Right hindlimb (tissue), 1 donor: ENCODE measurements at regions not wholly inside any gene's neighbourhood (a gene's known extent, or its start where the extent isn't known, plus 50 kb on each side); places are given as distances from the start of the nearest gene placed in this dataset.
A peak's percentile ranks its signal among the peaks of the same experiment; 100 is the strongest.
"Not testable (repeated sequence)": the region's sequence is repeated elsewhere in the genome, so short reads cannot be mapped to it uniquely, and the experiment has no call there.

Experiments used
- DNase-seq: peaks from one replicate; pipeline ENCODE4 v3.0.0-alpha.2; 2018

- no peak for DNase-seq
Measured at GRCh38 chr12:131610891-131611290, 100.0 kb upstream of the SFSWAP start.

- no peak for DNase-seq
Measured at GRCh38 chr12:131611416-131612091, 99.3 kb upstream of the SFSWAP start.

DNA sequence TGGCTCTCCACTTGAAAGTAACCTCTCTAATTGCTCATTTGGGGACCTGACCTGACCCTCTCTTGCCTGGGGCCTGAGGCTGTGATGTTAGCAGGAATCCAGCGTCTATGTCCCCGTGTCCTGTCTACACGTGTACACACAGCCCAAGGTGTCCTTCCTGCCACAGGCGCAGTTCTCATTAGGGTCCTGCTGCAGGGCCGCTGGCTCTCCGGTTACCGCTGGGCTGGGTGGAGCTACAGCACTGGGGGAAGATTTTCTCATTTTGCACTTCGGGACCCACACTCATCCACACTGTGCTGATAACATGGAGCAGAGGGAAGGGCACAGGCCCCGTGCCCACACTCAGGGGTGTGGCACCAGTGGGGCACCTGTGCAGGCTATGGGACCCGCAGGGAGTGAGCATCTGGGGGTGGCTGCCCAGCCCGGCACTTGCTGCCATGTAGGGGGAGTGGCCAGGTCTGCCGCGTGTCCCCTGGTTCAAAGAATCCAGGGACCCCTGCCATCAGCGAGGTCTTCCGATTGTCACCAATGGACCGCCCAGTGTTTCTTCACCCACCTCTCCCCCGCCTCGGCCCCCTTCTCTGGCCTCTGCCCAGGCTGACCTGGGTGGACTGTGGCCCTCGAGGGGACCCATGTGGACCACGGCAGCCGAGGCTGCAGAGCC, 98.7 kb upstream of the SFSWAP start:
- no peak for DNase-seq

- DNase-seq: no peak
Measured at GRCh38 chr12:131613186-131613585, 97.7 kb upstream of the SFSWAP start.

DNA sequence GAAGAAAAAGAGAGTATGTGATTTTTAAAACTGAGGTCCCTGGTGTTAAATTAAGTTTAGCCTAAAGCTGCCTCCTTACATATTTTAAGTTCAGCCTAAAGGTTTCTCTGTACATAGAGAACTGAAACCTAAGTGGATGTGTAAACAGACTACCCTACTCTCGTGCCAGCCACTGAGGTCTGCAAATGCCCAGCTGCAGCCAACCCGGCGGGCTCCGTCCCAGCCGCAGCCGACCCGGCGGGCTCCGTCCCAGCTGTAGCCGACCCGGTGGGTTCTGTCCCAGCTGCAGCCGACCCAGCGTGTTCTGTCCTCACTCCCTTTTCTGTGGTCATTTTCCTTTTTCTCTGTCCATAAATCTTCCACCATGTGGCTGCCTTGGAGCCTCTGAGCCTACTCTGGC, 97.2 kb upstream of the SFSWAP start:
- no peak for DNase-seq

DNA sequence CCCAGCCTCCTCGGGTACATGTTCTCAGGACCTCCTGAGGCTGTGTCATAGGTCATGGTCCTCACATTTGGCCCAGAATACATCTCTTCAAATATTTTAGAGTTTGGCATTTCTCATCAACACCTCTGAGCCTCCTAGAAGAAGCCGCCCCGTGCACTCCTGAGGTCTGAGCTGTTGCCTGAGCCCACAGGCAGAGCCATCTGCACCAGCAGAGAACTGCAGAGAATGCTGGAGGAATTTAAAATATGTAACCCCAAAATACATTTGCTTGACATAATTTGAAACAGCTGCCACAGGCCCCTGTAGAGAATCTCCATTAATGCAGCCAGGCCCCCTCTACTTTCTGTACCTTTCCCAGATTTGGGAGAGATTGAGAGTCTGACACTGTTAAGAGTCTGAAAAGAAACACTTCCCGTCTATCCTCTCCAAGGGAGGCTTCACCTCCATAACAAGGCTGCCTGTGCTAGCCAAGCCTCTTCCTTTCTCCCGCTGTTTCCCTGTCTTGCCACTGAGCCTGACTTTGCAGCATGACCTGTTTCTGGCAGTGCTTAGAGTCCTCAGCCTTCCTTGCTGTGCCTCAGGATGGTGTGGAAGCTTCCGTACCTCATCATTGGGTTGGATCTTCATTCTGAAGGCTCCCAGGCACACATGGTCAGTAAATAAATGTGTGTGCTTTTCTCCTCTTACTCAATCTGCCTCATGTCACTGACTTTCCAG, 95.4 kb upstream of the SFSWAP start:
- DNase-seq: no peak

GRCh38 chr12:131616043-131616700, 94.7 kb upstream of the SFSWAP start:
- no peak for DNase-seq

GRCh38 chr12:131616738-131617137, 94.2 kb upstream of the SFSWAP start:
- DNase-seq: no peak

- DNase-seq: no peak
Measured at GRCh38 chr12:131617179-131617578, 93.7 kb upstream of the SFSWAP start.

DNA sequence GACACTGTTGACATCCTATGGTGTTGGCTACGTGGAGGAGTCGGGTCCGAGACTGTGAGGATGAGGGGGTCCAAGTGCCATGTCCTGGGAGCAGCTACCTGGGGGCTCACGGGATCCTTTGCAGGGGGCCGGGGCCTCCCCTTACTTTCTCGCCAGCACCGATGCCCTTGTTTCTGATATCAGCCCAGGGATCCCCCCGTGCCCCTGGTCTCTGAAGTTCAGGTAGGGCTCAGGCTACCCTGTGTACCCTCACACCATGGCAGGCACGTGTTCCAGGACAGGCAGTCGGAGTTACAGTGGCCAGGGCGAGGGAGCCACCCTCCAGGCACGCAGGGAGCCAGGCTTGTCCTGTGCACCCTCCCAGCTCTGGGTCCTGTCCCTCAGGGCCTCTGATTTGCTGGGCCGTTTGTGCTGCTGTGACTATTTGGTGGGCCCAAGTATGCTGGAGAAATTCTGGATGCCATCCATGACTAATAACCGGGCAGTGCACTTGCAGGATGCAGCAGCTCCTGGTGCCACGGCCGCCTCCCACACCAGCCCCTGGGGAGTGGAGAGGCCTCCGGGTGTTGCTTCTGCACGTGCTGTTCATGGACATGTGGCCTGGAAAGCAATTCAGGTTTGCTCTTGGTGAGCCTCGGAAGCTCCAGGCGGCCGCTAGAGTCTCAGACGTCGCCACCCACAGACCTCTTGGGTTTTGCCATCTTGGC, 93.1 kb upstream of the SFSWAP start:
- no peak for DNase-seq

DNA sequence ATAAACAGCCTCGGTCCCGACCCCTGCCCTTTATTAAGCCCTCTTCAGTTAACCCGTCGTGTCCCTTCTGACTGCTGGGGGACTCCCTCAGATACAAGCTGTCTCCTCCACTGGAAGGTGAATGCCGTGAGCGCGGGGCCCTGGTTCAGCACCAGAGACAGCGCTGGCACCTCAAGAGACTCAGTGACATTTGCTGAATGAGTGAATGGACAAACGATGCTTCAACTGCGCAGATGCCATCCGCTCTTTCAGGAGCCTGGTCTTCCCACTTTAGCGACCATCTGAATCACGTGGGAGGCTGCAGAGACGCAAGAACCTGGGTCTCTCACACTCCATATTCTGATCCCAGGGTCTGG, 92.6 kb upstream of the SFSWAP start:
- peak; percentile 48 for DNase-seq

DNA sequence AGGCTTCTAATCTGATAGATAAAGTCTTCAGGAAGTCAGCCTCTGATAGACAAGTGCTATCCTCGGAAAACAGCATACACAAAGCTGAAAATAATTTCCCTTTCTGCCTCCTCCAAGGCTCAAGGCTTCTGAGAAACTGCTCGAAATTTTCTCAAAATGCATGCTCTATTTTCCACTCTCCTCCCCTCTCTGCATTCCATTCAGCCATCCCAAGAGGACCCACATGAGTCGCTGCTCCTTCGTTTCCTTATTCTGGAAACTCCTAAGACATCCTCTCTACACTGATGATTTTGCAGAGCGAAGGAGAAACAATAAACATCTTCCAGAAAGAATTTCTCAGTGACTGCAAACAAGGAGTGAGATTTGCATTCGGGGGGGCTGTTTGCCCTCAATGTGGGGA, 92.2 kb upstream of the SFSWAP start:
- DNase-seq: no peak

GRCh38 chr12:131619106-131619642, 91.7 kb upstream of the SFSWAP start:
- DNase-seq: no peak

GRCh38 chr12:131619736-131620506, 91.0 kb upstream of the SFSWAP start:
- DNase-seq: no peak

GRCh38 chr12:131620520-131620919, 90.4 kb upstream of the SFSWAP start:
- DNase-seq: no peak

DNA sequence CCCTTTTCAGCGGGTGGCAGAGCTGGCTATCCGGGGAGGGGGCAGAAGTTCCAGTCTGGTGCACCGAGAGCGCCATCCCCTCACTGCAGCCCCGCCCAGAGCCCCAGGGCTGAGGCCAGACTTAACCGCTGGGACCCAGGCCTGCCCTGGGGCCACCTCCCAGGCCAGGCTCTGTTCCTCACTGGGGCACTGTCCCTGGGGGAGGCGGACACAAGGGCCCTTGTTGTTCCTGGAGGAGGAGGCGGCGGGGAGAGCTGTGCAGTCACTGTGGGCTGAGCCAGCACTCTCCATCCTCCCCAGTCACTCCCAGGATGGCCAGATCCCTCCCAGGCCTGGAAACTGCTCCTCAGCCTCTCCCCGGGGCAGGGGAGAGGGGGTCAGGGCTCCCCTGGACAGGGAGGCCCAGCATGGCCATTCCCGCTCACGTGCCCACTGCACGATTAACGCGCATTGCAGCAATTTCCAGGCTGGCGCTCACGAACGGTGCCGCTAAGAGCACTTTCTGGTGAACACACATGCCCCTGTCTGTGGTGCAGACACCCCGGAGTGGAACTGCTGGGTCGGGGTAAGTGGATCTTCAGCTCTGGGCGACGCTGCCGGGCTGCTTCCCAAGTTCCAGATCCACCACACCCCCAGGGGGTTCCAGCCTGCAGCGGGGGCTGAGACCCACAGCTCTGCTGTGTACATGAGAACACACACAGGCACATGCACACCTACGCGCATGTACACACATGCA, 89.8 kb upstream of the SFSWAP start:
- no peak for DNase-seq

GRCh38 chr12:131621701-131622421, 89.0 kb upstream of the SFSWAP start:
- peak; percentile 65 for DNase-seq

DNA sequence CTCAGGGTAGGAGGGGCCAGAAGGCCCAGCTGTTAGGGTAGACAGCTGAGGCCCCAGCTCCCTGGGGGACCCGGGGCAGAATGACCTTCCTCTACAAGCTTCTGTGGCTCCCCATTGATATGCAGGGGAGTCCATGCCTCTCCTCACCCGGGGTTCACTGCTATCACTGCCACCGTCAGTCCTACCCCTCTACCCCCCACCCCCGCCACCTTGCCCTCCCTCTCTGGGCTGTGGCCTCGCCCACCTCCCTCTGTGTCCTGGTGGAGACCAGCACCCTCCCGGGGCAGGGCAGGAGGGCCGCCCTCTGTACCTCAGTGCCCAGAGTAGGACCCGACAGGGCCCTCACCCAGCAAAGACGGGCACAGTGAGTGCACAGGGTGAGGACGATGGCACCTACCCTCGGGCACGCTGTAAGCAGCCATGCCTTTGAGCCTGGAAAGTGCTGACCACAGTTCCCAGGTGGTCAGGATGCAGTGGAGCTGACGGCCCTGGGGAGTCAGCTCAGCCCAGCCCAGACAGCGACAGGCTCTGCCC, 88.4 kb upstream of the SFSWAP start:
- DNase-seq: no peak

GRCh38 chr12:131623404-131624368, 87.2 kb upstream of the SFSWAP start:
- not testable (repeated sequence) for DNase-seq
